GM18909 (cell line): ENCODE measurements at regions not wholly inside any gene's neighbourhood (a gene's known extent, or its start where the extent isn't known, plus 50 kb on each side); places are given as distances from the start of the nearest gene placed in this dataset.

Experiments
- ATAC-seq: cut with Tn5 transposase; IDR thresholded peaks from one replicate; pipeline ENCODE4 v1.9.1; 2021; ENCODE audit warnings: mild to moderate bottlenecking; ENCODE audit not compliant: unreplicated experiment, poor library complexity

- no peak for ATAC-seq
Observed at GRCh38 chr5:167944121-167944852, 347.2 kb upstream of the WWC1 start.

- no peak for ATAC-seq
Observed at GRCh38 chr5:167945542-167946384, 345.7 kb upstream of the WWC1 start.

- no peak for ATAC-seq
Observed at GRCh38 chr5:167947306-167947705, 344.1 kb upstream of the WWC1 start.

- no peak for ATAC-seq
Observed at GRCh38 chr5:167948251-167948650, 343.2 kb upstream of the WWC1 start.

GRCh38 chr5:167949435-167949834 lies 342.0 kb upstream of the WWC1 start:
- ATAC-seq, result no peak

- no peak for ATAC-seq
Observed at GRCh38 chr5:167950126-167950721, 341.2 kb upstream of the WWC1 start.

GRCh38 chr5:167951116-167951515 lies 340.3 kb upstream of the WWC1 start:
- ATAC-seq, result no peak

- ATAC-seq, result no peak
Observed at GRCh38 chr5:167952278-167952995, 339.0 kb upstream of the WWC1 start.

GRCh38 chr5:167953151-167953798 lies 338.2 kb upstream of the WWC1 start:
- no peak for ATAC-seq

GRCh38 chr5:167961731-167962130 lies 329.7 kb upstream of the WWC1 start:
- ATAC-seq, result no peak

- ATAC-seq, result no peak
Observed at GRCh38 chr5:167964529-167964928, 326.9 kb upstream of the WWC1 start.

GRCh38 chr5:167965710-167966109 lies 325.7 kb upstream of the WWC1 start:
- no peak for ATAC-seq

GRCh38 chr5:167966979-167967378 lies 324.5 kb upstream of the WWC1 start:
- ATAC-seq, result no peak

- no peak for ATAC-seq
Observed at GRCh38 chr5:167967494-167968177, 323.8 kb upstream of the WWC1 start.

GRCh38 chr5:167968837-167969236 lies 322.6 kb upstream of the WWC1 start:
- no peak for ATAC-seq

- no peak for ATAC-seq
Observed at GRCh38 chr5:167969998-167970397, 321.4 kb upstream of the WWC1 start.

GRCh38 chr5:167971706-167972105 lies 319.7 kb upstream of the WWC1 start:
- no peak for ATAC-seq

- no peak for ATAC-seq
Observed at GRCh38 chr5:167973126-167973525, 318.3 kb upstream of the WWC1 start.

GRCh38 chr5:167984951-167985350 lies 306.5 kb upstream of the WWC1 start:
- ATAC-seq, result no peak

- no peak for ATAC-seq
Observed at GRCh38 chr5:167985373-167985772, 306.1 kb upstream of the WWC1 start.
